ENCODE measurements at regions not wholly inside any gene's neighbourhood (a gene's known extent, or its start where the extent isn't known, plus 50 kb on each side); places are given as distances from the start of the nearest gene placed in this dataset.

DNA sequence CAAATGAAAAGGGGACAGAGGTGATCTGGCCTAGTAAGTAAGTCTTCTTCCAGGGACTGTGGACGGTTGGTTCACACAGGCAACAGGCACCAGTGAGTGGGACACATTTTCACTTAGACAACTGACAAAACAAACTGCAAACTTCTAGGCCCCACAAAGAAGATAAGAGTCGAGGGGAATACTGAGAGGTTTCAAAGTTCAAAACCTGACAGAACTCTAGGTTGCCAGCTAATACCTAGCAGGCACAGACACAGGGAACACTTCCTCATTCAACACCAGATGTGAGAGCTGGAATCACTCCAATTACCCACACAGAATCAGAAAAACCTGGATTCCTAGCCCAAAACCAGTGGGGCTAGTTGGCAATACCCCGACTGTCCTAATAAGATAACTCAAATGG lies 621.7 kb downstream of the ZPLD1 start:
- peak; percentile 36 for DNase-seq (ENCODE audit: low spot score)

- no peak for DNase-seq (ENCODE audit: low spot score)
Observed at GRCh38 chr3:103057003-103057402, 622.2 kb downstream of the ZPLD1 start.

DNA sequence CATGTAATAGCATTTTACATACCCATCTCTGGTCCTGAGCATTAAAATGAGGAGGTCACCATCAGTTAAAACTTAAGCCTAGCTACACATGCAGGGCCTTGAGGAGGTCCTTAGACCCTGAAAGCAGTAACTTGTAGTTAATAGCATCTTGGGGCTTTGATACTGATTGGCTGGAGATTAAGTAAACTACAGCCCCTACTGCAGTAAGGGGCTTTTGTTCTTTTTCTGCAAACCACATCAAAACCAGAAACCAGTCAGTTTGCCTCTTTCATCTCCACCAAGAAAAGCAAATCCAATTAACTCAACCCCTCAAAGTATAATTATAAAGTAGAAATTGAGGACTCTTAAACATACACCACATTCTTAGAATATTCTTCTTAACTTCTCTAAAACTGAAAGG lies 622.7 kb downstream of the ZPLD1 start:
- no peak for DNase-seq (ENCODE audit: low spot score)

DNA sequence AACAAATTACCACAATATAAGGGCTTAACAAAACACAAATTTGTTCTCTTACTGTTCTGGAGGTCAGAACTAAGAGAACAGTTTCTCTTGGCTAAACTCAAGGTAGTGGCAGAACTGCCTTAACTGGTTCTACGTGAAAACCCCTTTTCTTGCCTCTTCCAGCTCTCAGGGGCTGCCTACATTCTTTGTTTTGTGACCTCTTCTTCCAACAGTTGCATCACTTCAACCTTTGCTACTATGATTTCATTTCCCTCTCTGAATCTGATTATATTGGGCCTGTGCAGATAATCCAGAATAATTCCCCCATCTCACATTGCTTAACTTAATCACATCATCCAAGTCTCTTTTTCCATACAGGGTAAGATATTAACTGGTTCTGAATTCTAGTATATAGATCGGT lies 624.6 kb downstream of the ZPLD1 start:
- DNase-seq (ENCODE audit: low spot score): no peak

GRCh38 chr3:103060242-103060641 lies 625.4 kb downstream of the ZPLD1 start:
- DNase-seq (ENCODE audit: low spot score): no peak

DNA sequence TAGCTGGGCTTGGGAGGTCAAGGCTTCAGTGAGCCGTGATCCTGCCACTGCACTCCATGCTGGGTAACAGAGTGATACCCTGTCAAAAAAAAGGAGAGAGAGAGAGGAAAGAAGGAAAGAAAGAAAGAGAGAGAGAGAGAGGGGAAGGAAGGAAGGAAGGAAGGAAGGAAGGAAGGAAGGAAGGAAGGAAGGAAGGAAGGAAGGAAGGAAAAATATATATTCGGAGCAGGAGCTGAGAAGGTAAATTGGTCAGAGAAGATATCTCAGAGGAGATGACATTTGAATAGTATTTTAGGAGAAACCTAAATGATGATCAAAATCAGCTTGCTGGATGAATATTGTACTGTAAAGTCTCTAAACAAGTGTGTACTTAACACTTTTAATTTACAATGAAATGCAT lies 633.1 kb downstream of the ZPLD1 start:
- no peak for DNase-seq (ENCODE audit: low spot score)

- DNase-seq (ENCODE audit: low spot score): no peak
Observed at GRCh38 chr3:103075282-103075681, 640.5 kb downstream of the ZPLD1 start.

- DNase-seq (ENCODE audit: low spot score): no peak
Observed at GRCh38 chr3:103077910-103078309, 643.1 kb downstream of the ZPLD1 start.

DNA sequence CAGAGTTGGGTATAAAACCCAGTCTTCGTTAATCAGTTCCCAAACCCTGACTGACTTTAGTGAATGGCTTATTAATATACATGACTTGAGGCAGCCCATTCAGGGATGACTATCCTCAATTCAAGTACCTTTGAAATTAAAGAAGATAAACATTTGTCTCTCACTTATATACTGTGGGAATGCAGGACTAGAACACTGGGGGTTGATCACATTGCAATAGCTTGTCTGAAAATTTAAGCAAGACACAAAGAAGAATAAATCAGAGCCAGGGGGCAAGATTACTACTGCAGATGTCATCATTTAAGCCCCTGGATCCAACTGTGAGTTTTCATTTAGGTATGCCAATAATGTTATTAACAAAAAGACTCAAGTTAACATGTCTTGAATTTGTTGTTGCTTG lies 647.7 kb downstream of the ZPLD1 start:
- DNase-seq (ENCODE audit: low spot score): no peak

DNA sequence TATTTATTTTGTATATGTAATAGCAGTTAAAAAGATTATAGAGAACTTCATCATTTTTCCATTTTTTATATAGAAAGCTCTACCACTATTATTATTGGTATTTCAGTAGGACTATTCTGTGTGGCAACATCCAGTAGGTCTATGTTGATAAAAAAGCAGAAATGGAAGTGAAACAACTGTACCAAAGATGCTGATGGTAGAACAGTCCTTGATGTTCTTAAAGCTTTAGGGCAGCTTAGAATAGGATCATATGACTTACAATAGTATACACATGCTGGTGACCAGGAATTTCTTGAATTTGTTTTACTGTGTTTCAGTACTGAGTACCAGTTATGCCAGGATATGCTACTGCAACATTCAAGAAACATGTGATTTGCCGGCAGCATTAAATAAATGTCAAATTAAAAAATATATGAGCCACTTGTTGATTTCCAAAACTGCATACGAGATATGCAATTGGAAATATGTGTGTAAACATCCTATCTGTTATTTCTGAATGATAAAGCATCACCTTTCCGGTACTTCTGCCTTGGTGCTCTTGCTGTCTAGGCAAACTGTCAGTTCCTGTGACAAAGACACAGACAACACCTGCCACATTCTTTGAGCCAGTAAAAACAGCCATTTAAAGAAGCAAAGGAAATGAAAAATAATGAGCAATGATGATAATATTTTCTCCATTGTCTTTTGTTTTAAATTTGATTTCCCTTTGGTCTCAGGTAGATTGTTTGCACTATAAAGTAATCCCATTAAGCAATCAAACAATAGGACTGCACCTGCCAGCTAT lies 649.2 kb downstream of the ZPLD1 start:
- DNase-seq (ENCODE audit: low spot score): no peak

DNA sequence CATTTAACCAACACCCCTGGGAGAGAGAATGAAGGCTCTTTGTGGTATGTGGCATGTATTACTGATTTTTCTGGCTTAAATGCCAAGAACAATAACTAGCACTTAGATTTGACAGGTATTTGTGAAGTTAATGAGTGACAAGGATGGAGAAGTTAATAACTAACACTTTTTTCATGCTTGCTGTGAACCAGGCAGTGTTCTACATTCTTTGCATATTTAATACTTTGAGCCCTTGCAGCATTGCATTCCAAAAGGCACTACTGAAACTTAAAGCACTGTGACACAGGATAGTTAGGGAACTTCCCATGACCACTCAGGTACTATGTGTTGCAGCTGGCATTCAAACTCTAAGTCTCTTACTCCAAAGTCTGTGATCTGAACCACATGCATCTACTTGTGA lies 650.6 kb downstream of the ZPLD1 start:
- peak; percentile 20 for DNase-seq (ENCODE audit: low spot score)

DNA sequence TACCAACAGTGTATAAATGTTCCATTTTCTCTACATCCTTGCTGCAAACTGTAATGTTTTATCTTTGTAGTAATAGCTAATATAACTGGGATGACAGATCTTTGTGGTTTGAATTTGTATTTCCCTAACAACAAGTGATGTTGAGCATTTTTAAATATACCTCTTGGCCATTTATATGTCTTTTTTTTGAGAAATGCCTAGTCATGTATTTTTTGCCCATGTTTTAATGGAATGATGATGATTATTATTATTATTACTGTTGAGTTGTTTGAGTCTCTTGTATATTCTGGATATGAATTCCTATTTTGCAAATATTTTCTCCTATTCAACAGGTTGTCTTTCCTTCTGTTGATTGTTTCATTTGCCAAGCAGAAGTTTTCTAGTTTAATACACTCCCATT lies 654.9 kb downstream of the ZPLD1 start:
- no peak for DNase-seq (ENCODE audit: low spot score)

- DNase-seq (ENCODE audit: low spot score): no peak
Observed at GRCh38 chr3:103105206-103105605, 670.4 kb downstream of the ZPLD1 start.

DNA sequence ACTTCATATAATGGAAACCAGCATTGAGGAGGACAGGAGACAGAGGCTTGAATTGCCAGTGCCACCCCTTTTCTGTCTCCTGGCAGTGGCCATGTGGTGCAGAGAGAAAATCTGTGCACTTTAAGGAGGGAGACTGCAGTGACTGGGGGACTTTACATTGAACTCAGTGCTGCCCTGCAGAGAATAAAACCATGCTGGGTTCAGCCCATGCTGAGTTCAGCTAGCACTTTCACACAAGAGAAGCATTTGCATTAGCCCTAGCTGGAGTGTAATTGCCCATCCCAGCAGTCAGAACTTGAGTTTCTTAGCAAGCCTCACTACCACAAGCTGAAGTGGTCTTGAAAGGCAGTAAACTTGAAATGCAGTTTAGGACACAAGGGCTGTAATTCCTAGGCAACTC lies 677.5 kb downstream of the ZPLD1 start:
- no peak for DNase-seq (ENCODE audit: low spot score)

DNA sequence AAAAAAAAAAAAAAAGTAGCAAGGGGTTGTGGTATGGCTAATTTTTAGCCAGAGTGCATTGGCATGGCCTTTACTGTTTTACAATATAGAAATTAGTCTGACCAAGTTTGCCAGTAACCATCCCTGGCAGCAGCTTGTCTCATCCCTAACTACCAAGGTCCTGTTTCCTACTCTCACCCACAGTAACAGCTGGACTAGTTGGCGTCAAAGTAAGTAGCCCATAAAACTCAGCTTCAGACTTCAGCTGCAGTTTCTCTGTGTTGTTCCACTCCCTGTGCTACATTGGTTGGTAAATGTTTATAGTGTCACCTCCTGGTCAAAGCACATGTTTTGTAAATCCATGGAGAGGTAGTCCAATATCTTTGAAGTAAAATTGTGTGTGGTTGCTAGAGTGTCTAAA lies 691.3 kb downstream of the ZPLD1 start:
- peak; percentile 12 for DNase-seq (ENCODE audit: low spot score)

DNA sequence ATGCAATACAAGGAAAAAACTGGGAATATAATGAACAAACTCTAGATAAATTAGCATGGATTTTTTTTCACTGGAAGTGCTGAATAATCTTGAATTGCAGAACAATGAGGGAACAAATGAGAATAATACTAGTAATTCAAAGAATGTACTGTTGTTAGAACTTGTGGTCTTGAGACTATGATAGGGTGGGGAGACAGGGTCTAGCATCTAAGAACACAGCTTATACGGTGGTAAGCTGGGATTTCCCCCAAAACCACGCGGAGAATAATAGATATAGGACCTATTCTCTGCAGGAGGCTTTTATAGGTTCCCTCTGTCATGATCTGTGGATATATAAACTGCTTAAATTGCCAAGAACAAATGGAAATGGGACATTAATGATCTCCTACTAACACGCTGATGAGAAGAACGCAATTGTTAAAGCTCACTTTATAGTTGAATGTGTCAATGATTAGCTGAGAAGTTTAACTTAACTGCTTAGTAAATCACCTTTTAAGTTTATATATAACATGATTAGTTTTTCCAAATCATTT lies 692.3 kb downstream of the ZPLD1 start:
- no peak for DNase-seq (ENCODE audit: low spot score)

- no peak for DNase-seq (ENCODE audit: low spot score)
Observed at GRCh38 chr3:103127737-103128136, 692.9 kb downstream of the ZPLD1 start.

DNA sequence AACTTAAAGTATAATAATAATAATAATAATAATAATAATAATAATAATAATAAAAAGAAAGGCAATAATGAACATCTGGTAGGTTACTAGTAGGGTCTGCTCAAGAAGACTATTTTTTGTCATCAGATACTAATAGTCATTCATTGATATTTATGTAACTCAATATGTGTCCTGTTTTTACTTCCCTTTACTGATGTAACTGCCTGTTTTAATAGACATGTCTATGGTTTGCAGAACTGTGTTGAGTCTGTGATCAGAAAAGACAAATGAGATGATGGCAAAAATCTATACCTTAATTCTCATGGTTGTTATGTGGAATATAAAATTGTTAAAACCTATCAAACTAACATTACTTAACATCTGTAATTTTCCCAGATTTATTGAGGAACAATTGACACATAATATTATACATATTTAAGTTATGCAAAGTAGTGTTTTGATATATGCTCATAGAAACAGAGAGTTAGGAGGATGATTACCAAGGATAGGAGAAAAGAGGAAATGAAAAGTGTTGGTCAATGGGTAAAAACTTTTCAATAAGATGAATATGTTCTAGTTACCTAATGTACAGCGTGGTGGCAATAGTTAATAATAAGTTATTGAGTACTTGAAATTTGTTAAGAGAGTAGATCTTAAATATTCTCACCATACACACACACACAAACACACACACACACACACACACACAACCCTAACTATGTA lies 699.4 kb downstream of the ZPLD1 start:
- DNase-seq (ENCODE audit: low spot score): no peak

- DNase-seq (ENCODE audit: low spot score): no peak
Observed at GRCh38 chr3:103136621-103137020, 701.8 kb downstream of the ZPLD1 start.

- no peak for DNase-seq (ENCODE audit: low spot score)
Observed at GRCh38 chr3:103137830-103138229, 703.0 kb downstream of the ZPLD1 start.

GRCh38 chr3:103158183-103158582 lies 723.4 kb downstream of the ZPLD1 start:
- no peak for DNase-seq (ENCODE audit: low spot score)

- DNase-seq (ENCODE audit: low spot score): no peak
Observed at GRCh38 chr3:103166890-103167289, 732.1 kb downstream of the ZPLD1 start.

DNA sequence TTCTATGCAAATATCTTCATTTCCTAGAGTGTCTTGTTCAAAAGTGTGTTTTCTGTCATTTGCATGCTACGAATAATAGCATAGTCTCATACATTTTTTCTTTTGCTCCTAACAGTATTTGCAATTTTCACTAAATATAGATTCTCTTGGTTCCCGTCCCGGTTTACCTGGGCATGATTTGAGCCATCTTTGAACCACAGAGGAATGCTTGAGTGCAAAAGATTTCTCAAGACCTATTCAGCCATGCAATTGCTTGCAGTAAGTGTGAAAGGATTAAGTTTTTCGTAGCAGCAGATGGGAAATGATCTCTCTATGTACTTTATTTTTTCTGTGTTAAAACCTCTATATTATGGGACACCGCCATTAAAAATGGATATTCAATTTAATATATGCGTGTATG lies 733.0 kb downstream of the ZPLD1 start:
- no peak for DNase-seq (ENCODE audit: low spot score)

- no peak for DNase-seq (ENCODE audit: low spot score)
Observed at GRCh38 chr3:103169289-103169688, 734.5 kb downstream of the ZPLD1 start.

Measured in HuH-7 (cell line).